ENCODE measurements at regions not wholly inside any gene's neighbourhood (a gene's known extent, or its start where the extent isn't known, plus 50 kb on each side); places are given as distances from the start of the nearest gene placed in this dataset.

DNA sequence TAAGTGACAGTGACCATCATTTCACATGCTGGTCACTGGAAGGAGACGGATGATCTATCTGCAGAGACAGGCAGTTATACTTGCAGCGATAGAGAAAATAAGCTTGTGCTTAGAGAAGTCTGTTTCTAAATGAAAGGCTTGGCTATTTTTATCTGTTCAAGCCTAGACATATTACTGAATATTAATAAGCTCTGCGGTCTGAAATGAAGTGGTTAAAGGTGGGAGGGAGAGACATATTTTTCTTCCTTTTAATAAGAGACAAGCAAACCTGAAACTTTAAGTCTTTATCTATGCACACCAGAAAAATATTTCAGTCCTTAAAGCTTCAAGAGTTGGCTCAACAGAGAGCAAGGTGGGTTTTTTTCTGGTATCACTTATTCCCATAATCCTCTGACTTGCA lies 99.0 kb downstream of the CD200R1L start:
- Histone ChIP-seq H3K27me3 (no peaks in the 10 kb centered on the region), H3K4me3 (no peak overlapping the region), H3K4me1 (no peaks in the 10 kb centered on the region), H3K27ac (no peak overlapping the region), H3K9me3 (no peaks in the 10 kb centered on the region), H3K36me3 (no peaks in the 10 kb centered on the region)
- WGBS, 2 donors (ENCODE audit: low coverage in 1 of 2) = 90 to 93% methylated on average over 3 of the region's 3 CpGs
- TF ChIP-seq EP300 (IDR thresholded peaks at IDR 0.05) (no peak), POLR2AphosphoS5 (IDR thresholded peaks at IDR 0.05) (no peak), POLR2A (IDR thresholded peaks at IDR 0.05) (no peak)
- TF ChIP-seq, protein P1, sequence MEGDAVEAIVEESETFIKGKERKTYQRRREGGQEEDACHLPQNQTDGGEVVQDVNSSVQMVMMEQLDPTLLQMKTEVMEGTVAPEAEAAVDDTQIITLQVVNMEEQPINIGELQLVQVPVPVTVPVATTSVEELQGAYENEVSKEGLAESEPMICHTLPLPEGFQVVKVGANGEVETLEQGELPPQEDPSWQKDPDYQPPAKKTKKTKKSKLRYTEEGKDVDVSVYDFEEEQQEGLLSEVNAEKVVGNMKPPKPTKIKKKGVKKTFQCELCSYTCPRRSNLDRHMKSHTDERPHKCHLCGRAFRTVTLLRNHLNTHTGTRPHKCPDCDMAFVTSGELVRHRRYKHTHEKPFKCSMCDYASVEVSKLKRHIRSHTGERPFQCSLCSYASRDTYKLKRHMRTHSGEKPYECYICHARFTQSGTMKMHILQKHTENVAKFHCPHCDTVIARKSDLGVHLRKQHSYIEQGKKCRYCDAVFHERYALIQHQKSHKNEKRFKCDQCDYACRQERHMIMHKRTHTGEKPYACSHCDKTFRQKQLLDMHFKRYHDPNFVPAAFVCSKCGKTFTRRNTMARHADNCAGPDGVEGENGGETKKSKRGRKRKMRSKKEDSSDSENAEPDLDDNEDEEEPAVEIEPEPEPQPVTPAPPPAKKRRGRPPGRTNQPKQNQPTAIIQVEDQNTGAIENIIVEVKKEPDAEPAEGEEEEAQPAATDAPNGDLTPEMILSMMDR (IDR thresholded peaks at IDR 0.05) = no peak
- ATAC-seq = no peak

DNA sequence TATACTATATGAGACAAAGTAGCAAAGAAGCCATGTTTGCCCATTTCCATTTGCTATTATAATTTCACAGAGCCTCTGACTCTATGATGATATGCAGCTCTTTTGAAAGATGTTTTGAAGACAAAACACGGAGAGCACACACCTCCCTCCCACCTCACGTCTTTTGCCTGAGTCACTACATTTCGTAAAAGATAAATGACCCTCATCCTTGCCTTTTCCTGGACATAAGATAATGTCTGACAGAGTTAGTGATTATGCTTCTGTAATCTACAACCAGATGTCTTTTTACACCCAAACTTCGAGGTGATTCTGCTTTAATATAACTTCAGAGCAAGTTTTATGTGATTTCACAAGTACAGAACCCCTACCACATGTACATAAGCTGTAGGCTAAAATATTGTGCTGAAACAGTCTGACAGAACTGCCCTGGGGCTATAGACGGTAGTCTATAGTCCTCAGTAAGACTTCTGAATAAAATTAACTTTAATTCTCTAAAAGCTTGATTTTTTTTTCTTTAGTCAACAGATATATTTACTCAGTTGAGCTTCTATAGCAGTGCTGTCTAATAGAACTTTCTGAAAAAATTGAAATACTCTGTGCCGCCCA lies 99.9 kb downstream of the CD200R1L start:
- Histone ChIP-seq H3K27ac (peak overlapping the region in 1 of 4 donors; percentile 31), H3K4me1 (no peaks in the 10 kb centered on the region), H3K9me3 (no peaks in the 10 kb centered on the region), H3K36me3 (no peaks in the 10 kb centered on the region), H3K4me3 (no peak overlapping the region), H3K27me3 (no peaks in the 10 kb centered on the region)
- peak; percentile 69 for ATAC-seq
- 48 to 52% methylated on average over 5 to 6 of the region's 6 CpGs for WGBS, 2 donors (ENCODE audit: low coverage in 1 of 2)
- TF ChIP-seq EP300 (IDR thresholded peaks at IDR 0.05) = no peak
- no peak for TF ChIP-seq POLR2AphosphoS5 (IDR thresholded peaks at IDR 0.05)
- TF ChIP-seq, protein P1 (IDR thresholded peaks at IDR 0.05) = no peak
- no peak for TF ChIP-seq POLR2A (IDR thresholded peaks at IDR 0.05)

DNA sequence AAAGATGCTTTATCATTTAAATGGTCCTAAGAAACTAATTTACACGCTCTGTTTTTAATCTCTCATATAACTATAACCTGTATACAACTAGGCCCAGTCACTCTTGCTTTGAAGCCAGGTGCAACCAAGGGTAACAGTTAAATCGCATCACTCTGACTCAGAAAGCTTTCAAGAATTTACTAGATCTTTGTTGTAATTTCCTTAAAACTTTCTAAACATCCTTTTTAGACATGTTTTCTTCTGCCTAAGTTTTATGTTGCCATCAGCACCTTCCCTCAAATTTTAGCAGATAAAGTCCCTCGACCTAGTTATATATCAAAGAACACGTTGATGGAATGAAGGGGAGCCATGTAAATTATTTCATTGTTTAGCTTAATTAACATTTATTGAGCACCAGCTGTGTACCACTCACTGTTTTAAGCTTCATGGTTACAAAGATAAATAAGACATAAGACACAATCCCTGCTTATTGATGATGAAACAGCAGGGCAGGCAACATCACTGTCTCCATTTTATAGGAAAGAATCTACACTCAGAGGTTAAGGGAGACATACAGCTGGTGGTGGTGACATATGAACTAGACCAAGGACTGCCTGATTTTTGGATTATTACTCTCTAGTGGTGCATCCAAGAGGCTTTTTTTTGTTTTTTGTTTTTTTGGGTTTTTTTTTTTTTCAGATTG lies 101.0 kb downstream of the CD200R1L start:
- Histone ChIP-seq H3K9me3 (no peaks in the 10 kb centered on the region), H3K4me3 (no peak overlapping the region), H3K27me3 (no peaks in the 10 kb centered on the region), H3K4me1 (no peaks in the 10 kb centered on the region), H3K36me3 (no peaks in the 10 kb centered on the region), H3K27ac (peak overlapping the region in 2 of 4 donors; percentile 17 to 31)
- TF ChIP-seq, protein P1 (IDR thresholded peaks at IDR 0.05) = no peak
- TF ChIP-seq POLR2AphosphoS5 (IDR thresholded peaks at IDR 0.05) (no peak), EP300 (IDR thresholded peaks at IDR 0.05) (no peak), POLR2A (IDR thresholded peaks at IDR 0.05) (no peak)
- no peak for ATAC-seq
- 79 to 90% methylated on average over 4 of the region's 4 CpGs for WGBS, 2 donors (ENCODE audit: low coverage in 1 of 2)

DNA sequence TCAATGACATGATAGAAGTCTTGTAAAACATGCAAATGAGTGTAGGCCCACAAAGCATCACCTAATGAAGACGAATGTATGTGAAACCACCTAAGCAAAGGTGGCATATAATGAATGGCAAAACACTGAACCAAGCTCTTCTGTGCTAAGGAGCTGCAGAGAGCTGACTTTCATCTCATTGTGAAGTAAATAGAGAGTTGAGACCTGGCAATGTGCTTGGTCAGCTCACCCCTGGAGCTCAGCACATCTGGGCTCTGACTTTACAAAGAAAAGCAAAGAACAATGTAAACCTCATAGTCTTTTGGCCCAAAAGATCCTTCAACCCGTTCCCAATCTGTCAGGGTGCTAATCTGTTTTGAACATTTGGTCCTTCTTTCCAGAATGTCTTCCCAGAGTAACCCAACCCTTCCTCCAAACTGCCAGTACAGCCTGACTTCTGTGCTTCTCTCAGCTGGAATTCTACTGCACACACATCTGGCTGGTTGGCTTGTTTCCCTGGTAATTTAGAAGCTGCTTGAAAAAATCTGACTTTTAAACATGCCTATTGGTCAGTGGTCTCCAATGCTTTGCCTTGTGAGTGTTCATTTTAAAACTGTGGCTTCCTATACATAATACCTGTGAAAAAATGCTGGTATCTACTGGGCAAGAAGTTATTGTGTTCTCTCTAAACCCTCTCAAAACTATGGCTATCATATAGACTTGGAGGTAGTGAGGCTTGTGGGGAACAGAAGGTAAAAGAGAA lies 101.7 kb downstream of the CD200R1L start:
- H3K27ac ChIP-seq = no peak overlapping the region
- no peaks in the 10 kb centered on the region for H3K36me3 ChIP-seq
- no peaks in the 10 kb centered on the region for H3K9me3 ChIP-seq
- H3K27me3 ChIP-seq = no peaks in the 10 kb centered on the region
- ATAC-seq = no peak
- no peaks in the 10 kb centered on the region for H3K4me1 ChIP-seq
- TF ChIP-seq EP300 (IDR thresholded peaks at IDR 0.05) (no peak), POLR2AphosphoS5 (IDR thresholded peaks at IDR 0.05) (no peak), POLR2A (IDR thresholded peaks at IDR 0.05) (no peak)
- TF ChIP-seq, protein P1 (IDR thresholded peaks at IDR 0.05) = no peak
- WGBS, 2 donors (ENCODE audit: low coverage in 1 of 2) = 30 to 38% methylated on average over 2 of the region's 2 CpGs
- no peak overlapping the region for H3K4me3 ChIP-seq

Measured in gastroesophageal sphincter (tissue), 4 donors.